GM12878 (cell line): ENCODE measurements at regions not wholly inside any gene's neighbourhood (a gene's known extent, or its start where the extent isn't known, plus 50 kb on each side); places are given as distances from the start of the nearest gene placed in this dataset.

Experiments
- ATAC-seq: fragments of 200-7000 bp; cut with Tn5 transposase; 3 replicates; pipeline ENCODE4 v1.9.1; 2020; ENCODE audit warnings: mild to moderate bottlenecking, moderate library complexity
- BruUV-seq: library from RNA; stranded (reverse); fragments of 400-500 nt; replicated peaks from 2 replicates; lab custom pipeline; 2021; lab: Mats Ljungman, UMichigan
- CTCF ChIA-PET: fragments of 300-600 bp; sonication (Branson Sonifier 250); formaldehyde crosslinking; extraction: SDS; loops from one replicate; lab custom pipeline; 2021; ENCODE audit warnings: inconsistent platforms; lab: Yijun Ruan, JAX
- POLR2A ChIA-PET: fragments of 350-600 bp; formaldehyde crosslinking; extraction: SDS; loops from one replicate; lab custom pipeline; 2021; ENCODE audit warnings: inconsistent platforms; lab: Charles Lee
- RAD21 ChIA-PET: fragments of 300-600 bp; sonication (Branson Sonifier 250); formaldehyde crosslinking; loops from one replicate; lab custom pipeline; 2023; ENCODE audit warnings: antibody characterized with exemption; ENCODE audit not compliant: unreplicated experiment; lab: Charles Lee
- SMC1A ChIA-PET: fragments of 300-600 bp; sonication (Branson Sonifier 250); formaldehyde crosslinking; loops from one replicate; lab custom pipeline; 2023; ENCODE audit not compliant: unreplicated experiment, uncharacterized antibody; lab: Charles Lee
- DNase-seq: peaks from one replicate; pipeline ENCODE4 v3.0.0-alpha.2; 2011; ENCODE audit warnings: low read depth, low spot score
- FAIRE-seq: peaks from 3 replicates; lab custom pipeline; 2011; peaks lifted over from hg19 to GRCh38; lab: Jason Lieb, UNC
- H2AFZ ChIP-seq: 2 replicates; pipeline ENCODE4 v1.6.0; 2011; ENCODE audit warnings: low read depth, low read length, control low read depth; ENCODE audit not compliant: control insufficient read depth
- H3K27ac ChIP-seq: 2 replicates; pipeline ENCODE4 v1.5.1; 2011; ENCODE audit warnings: control low read depth; ENCODE audit not compliant: control insufficient read depth, insufficient read depth
- H3K27me3 ChIP-seq, 2 experiments: replicated peaks in 1 of 2; 2 replicates each; pipeline versions ENCODE4 v1.6.0 to v1.6.1; 2011; ENCODE audit warnings: low read length in 1 of 2; ENCODE audit not compliant: control insufficient read depth in 2 of 2, insufficient read depth in 2 of 2
- H3K36me3 ChIP-seq, 2 experiments: 2 replicates each; pipeline ENCODE4 v1.5.1; 2011; ENCODE audit warnings: low read length in 1 of 2; ENCODE audit not compliant: control insufficient read depth in 2 of 2, insufficient read depth in 2 of 2
- H3K4me1 ChIP-seq: 2 replicates; pipeline ENCODE4 v1.6.1; 2011; ENCODE audit warnings: mild to moderate bottlenecking, low read length, moderate library complexity, mixed read lengths; ENCODE audit not compliant: control insufficient read depth, insufficient read depth
- H3K4me2 ChIP-seq: 2 replicates; pipeline ENCODE4 v1.6.0; 2011; ENCODE audit warnings: control low read depth; ENCODE audit not compliant: control insufficient read depth, insufficient read depth
- H3K4me3 ChIP-seq: fragments of 200-600 bp; sonication (generic); 2 replicates; pipeline ENCODE4 v1.5.1; 2016
- H3K79me2 ChIP-seq: 2 replicates; pipeline ENCODE4 v1.6.0; 2011; ENCODE audit warnings: low read length; ENCODE audit not compliant: control insufficient read depth, insufficient read depth
- H3K9ac ChIP-seq: 2 replicates; pipeline ENCODE4 v1.8.0; 2011; ENCODE audit warnings: low read length, control low read depth, mixed read lengths; ENCODE audit not compliant: control insufficient read depth, insufficient read depth
- H3K9me3 ChIP-seq: replicated peaks from 3 replicates; pipeline ENCODE4 v1.5.1; 2011; ENCODE audit warnings: mild to moderate bottlenecking, low read length; ENCODE audit not compliant: control insufficient read depth, insufficient read depth
- H4K20me1 ChIP-seq: 2 replicates; pipeline ENCODE4 v1.6.0; 2011; ENCODE audit not compliant: control insufficient read depth, insufficient read depth
- CHD1 ChIP-seq: IDR thresholded peaks from 2 replicates; pipeline ENCODE4 v1.6.1; 2012; ENCODE audit warnings: low read depth, low read length, improper control_type of control experiment
- EGR1 ChIP-seq, 2 experiments: IDR thresholded peaks; 1 replicate in 1 of 2; 2 replicates in 1 of 2; pipeline ENCODE4 v1.6.1; 2011 to 2012; ENCODE audit warnings: low read depth in 2 of 2, low read length in 2 of 2, borderline replicate concordance in 1 of 2, mild to moderate bottlenecking in 1 of 2, moderate library complexity in 1 of 2
- FOXK2 ChIP-seq: fragments of 450-650 bp; IDR thresholded peaks from 2 replicates; pipeline ENCODE4 v1.6.1; 2017; ENCODE audit warnings: mild to moderate bottlenecking, moderate library complexity
- HDAC6 ChIP-seq: fragments of 200-600 bp; sonication (generic); IDR thresholded peaks from one replicate; pipeline ENCODE4 v1.8.0; 2017; ENCODE audit warnings: antibody characterized with exemption; ENCODE audit not compliant: unreplicated experiment
- IKZF2 ChIP-seq, 2 experiments: fragments of 450-650 bp; IDR thresholded peaks; 2 replicates each; pipeline ENCODE4 v1.6.1; 2017; ENCODE audit warnings: mild to moderate bottlenecking in 2 of 2, moderate library complexity in 2 of 2
- LARP7 ChIP-seq: fragments of 450-650 bp; IDR thresholded peaks from 2 replicates; pipeline ENCODE4 v1.6.1; 2017; ENCODE audit warnings: mild to moderate bottlenecking
- MLLT1 ChIP-seq: fragments of 450-650 bp; IDR thresholded peaks from 2 replicates; pipeline ENCODE4 v1.6.1; 2016; ENCODE audit warnings: mild to moderate bottlenecking
- NFYB ChIP-seq: IDR thresholded peaks from 2 replicates; pipeline ENCODE4 v1.6.1; 2011; ENCODE audit warnings: low read depth, mild to moderate bottlenecking, low read length, improper control_type of control experiment, moderate library complexity; ENCODE audit not compliant: insufficient read depth
- POLR2A ChIP-seq: IDR thresholded peaks from 2 replicates; pipeline ENCODE4 v1.6.1; 2011; ENCODE audit warnings: low read depth, mild to moderate bottlenecking, low read length
- RAD51 ChIP-seq: fragments of 450-650 bp; IDR thresholded peaks from 2 replicates; pipeline ENCODE4 v1.6.1; 2016; ENCODE audit warnings: moderate library complexity, mild to moderate bottlenecking, inconsistent platforms
- RB1 ChIP-seq: fragments of 450-650 bp; formaldehyde crosslinking; IDR thresholded peaks from 2 replicates; pipeline ENCODE4 v1.6.1; 2017; ENCODE audit warnings: mild to moderate bottlenecking, borderline replicate concordance
- SMAD5 ChIP-seq: IDR thresholded peaks from 2 replicates; pipeline ENCODE4 v1.6.1; 2016; ENCODE audit warnings: antibody characterized with exemption, low read depth
- SMARCA5 ChIP-seq: fragments of 450-650 bp; IDR thresholded peaks from 2 replicates; pipeline ENCODE4 v1.6.1; 2017; ENCODE audit warnings: mild to moderate bottlenecking
- SP1 ChIP-seq: IDR thresholded peaks from one replicate; pipeline ENCODE4 v1.6.1; 2011; ENCODE audit warnings: low read depth, low read length
- SUPT20H ChIP-seq: IDR thresholded peaks from 2 replicates; pipeline ENCODE4 v1.6.1; 2011; ENCODE audit warnings: low read depth, mild to moderate bottlenecking, low read length, moderate library complexity, borderline replicate concordance; ENCODE audit not compliant: control insufficient read depth
- TBL1XR1 ChIP-seq: IDR thresholded peaks from 2 replicates; pipeline ENCODE4 v1.6.1; 2012; ENCODE audit warnings: low read depth, low read length, improper control_type of control experiment
- WGBS: methylation state at CpG from one replicate; pipeline ENCODE4 v1.1.6; 2016; ENCODE audit warnings: low lambda C conversion rate; ENCODE audit not compliant: insufficient replicate concordance, insufficient coverage; ENCODE audit errors: missing lambda C conversion rate; 5-methylcytosine and 5-hydroxymethylcytosine counted together
- in situ Hi-C: fragments of 300-500 bp; cut with MboI; formaldehyde crosslinking; loops from 9 replicates; pipeline ENCODE4 v1.14.3; 2018; ENCODE audit warnings: mixed read lengths
- intact Hi-C: fragments of 100-400 bp; cut with micrococcal nuclease; formaldehyde crosslinking; loops from one replicate; pipeline ENCODE4 v1.14.2; 2022; ENCODE audit not compliant: unreplicated experiment
- TF ChIP-seq, protein P1 (sequence below): IDR thresholded peaks from 2 replicates; pipeline ENCODE4 v1.6.1; 2012; ENCODE audit warnings: low read depth, low read length, improper control_type of control experiment
- TF ChIP-seq, protein P2 (sequence below): IDR thresholded peaks from 2 replicates; pipeline ENCODE4 v1.6.1; 2012; ENCODE audit warnings: mild to moderate bottlenecking, low read depth, low read length

DNA sequence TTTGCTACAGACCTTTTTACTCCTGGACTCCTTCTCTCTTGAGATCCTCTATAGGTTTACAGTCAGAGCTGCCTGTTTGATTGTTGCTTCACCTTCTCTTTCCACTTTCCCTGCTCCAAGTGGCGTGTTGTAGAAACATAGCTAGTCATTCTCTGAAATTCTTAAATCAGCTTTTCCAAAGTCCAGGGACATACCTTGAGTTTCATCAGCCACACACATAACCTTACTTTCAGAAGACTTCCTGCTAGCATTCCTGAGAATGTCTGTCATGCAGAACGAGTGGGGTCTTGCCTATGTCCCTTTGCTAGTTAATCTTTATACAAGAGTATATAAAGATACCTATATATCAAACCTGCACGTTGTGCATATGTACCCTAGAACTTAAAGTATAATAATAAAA, 230.3 kb upstream of the ZNF462 start (continued):
- TF ChIP-seq RB1, result no peak
- TF ChIP-seq LARP7, result no peak
- TF ChIP-seq, protein P1, sequence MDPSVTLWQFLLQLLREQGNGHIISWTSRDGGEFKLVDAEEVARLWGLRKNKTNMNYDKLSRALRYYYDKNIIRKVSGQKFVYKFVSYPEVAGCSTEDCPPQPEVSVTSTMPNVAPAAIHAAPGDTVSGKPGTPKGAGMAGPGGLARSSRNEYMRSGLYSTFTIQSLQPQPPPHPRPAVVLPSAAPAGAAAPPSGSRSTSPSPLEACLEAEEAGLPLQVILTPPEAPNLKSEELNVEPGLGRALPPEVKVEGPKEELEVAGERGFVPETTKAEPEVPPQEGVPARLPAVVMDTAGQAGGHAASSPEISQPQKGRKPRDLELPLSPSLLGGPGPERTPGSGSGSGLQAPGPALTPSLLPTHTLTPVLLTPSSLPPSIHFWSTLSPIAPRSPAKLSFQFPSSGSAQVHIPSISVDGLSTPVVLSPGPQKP, result no peak
- no peak for TF ChIP-seq MLLT1
- TF ChIP-seq, all 136 proteins: peak for 0

DNA sequence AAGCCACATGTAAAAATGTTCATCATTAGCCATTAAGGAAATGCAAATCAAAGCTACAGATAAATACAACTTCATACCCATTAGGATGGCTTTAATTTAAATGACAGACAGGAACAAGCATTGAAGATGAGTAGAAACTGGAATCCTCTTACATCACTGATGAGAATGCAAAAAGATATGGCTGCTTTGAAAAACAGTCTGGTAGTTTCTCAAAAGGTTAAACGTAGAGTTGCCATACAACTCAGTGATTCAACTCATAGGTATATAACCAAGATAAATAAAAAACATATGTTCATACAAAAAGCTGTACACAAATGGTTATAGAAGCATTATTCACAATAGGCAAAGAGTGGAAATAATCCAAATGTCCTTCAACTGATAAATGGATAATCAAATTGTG, 228.8 kb upstream of the ZNF462 start:
- no peaks in the 10 kb centered on the region for H3K27me3 ChIP-seq
- FAIRE-seq (no peak), ATAC-seq (peak; percentile 28), DNase-seq (no peak)
- WGBS, result 0% methylated on average over 1 of the region's 1 CpG
- no peak for TF ChIP-seq EGR1 (IDR thresholded peaks at IDR 0.05; ENCODE audit: borderline replicate concordance in 1 of 2, low read depth in 2 of 2, low read length in 2 of 2)
- no peak for TF ChIP-seq POLR2A
- TF ChIP-seq FOXK2, result no peak
- TF ChIP-seq CHD1, result no peak
- no peak for TF ChIP-seq SUPT20H
- TF ChIP-seq, protein P2, sequence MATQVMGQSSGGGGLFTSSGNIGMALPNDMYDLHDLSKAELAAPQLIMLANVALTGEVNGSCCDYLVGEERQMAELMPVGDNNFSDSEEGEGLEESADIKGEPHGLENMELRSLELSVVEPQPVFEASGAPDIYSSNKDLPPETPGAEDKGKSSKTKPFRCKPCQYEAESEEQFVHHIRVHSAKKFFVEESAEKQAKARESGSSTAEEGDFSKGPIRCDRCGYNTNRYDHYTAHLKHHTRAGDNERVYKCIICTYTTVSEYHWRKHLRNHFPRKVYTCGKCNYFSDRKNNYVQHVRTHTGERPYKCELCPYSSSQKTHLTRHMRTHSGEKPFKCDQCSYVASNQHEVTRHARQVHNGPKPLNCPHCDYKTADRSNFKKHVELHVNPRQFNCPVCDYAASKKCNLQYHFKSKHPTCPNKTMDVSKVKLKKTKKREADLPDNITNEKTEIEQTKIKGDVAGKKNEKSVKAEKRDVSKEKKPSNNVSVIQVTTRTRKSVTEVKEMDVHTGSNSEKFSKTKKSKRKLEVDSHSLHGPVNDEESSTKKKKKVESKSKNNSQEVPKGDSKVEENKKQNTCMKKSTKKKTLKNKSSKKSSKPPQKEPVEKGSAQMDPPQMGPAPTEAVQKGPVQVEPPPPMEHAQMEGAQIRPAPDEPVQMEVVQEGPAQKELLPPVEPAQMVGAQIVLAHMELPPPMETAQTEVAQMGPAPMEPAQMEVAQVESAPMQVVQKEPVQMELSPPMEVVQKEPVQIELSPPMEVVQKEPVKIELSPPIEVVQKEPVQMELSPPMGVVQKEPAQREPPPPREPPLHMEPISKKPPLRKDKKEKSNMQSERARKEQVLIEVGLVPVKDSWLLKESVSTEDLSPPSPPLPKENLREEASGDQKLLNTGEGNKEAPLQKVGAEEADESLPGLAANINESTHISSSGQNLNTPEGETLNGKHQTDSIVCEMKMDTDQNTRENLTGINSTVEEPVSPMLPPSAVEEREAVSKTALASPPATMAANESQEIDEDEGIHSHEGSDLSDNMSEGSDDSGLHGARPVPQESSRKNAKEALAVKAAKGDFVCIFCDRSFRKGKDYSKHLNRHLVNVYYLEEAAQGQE, result no peak
- TF ChIP-seq IKZF2 (IDR thresholded peaks at IDR 0.05), result no peak
- no peak for TF ChIP-seq SP1
- TF ChIP-seq NFYB, result no peak
- no peak for TF ChIP-seq SMARCA5
- TF ChIP-seq RAD51, result no peak
- no peak for TF ChIP-seq RB1
- TF ChIP-seq SMAD5, result no peak
- TF ChIP-seq TBL1XR1, result no peak
- TF ChIP-seq HDAC6, result no peak
- no peak overlapping the region for H2AFZ ChIP-seq
- no peak overlapping the region for H3K27ac ChIP-seq
- ChIA-PET POLR2A (no interaction called here), CTCF (interaction anchor here (0.6 to 1.0 kb wide), 2 partner anchors 12 to 316 kb away, joined by 3 read pairs; no protein-coding TSS in a partner anchor), SMC1A (interaction anchor here (1.0 to 1.6 kb wide), 4 partner anchors 11 to 519 kb away, joined by 3 to 5 read pairs (median 4); no protein-coding TSS in a partner anchor), RAD21 (no interaction called here)
- no TSS peak for BruUV-seq
- H3K36me3 ChIP-seq, result no peaks in the 10 kb centered on the region
- H4K20me1 ChIP-seq, result no peaks in the 10 kb centered on the region
- no peaks in the 10 kb centered on the region for H3K4me1 ChIP-seq
- no peaks in the 10 kb centered on the region for H3K79me2 ChIP-seq
- in situ Hi-C loops, result no loop called here
- H3K9me3 ChIP-seq, result no peaks in the 10 kb centered on the region
- H3K9ac ChIP-seq, result no peak overlapping the region
- no peak overlapping the region for H3K4me2 ChIP-seq
- no peak overlapping the region for H3K4me3 ChIP-seq
- intact Hi-C loops, result no loop called here
